Activated naive CD4-positive, alpha-beta T cell treated with anti-CD3 and anti-CD28 coated beads, Interleukin-2, amount 10 ng/mL, durations not matched to agents 7 days and 5 days (primary cell): ENCODE measurements at regions not wholly inside any gene's neighbourhood (a gene's known extent, or its start where the extent isn't known, plus 50 kb on each side); places are given as distances from the start of the nearest gene placed in this dataset.
"Not testable (repeated sequence)": the region's sequence is repeated elsewhere in the genome, so short reads cannot be mapped to it uniquely, and the experiment has no call there.

Experiments
- CTCF ChIA-PET: fragments of 350-600 bp; sonication (Branson Sonifier 250); formaldehyde crosslinking; loops from one replicate; lab custom pipeline; 2021; ENCODE audit warnings: antibody characterized with exemption; lab: Charles Lee
- DNase-seq: peaks from one replicate; pipeline ENCODE4 v3.0.0-alpha.2; 2020
- H3K27ac Mint-ChIP-seq: one replicate; pipeline ENCODE4 v1.8.0; 2021; ENCODE audit warnings: mild to moderate bottlenecking, moderate library complexity, mixed read lengths
- H3K27me3 Mint-ChIP-seq: one replicate; pipeline ENCODE4 v1.8.0; 2021; ENCODE audit warnings: mild to moderate bottlenecking, mixed read lengths
- H3K36me3 Mint-ChIP-seq: one replicate; pipeline ENCODE4 v1.8.0; 2021; ENCODE audit warnings: mixed read lengths
- H3K4me1 Mint-ChIP-seq: one replicate; pipeline ENCODE4 v1.8.0; 2021; ENCODE audit warnings: mixed read lengths
- H3K4me3 Mint-ChIP-seq: one replicate; pipeline ENCODE4 v1.8.0; 2021; ENCODE audit warnings: mild to moderate bottlenecking, moderate library complexity, mixed read lengths
- H3K9me3 Mint-ChIP-seq: one replicate; pipeline ENCODE4 v1.8.0; 2021; ENCODE audit warnings: mixed read lengths

- no peaks in the 10 kb centered on the region for H3K4me1 Mint-ChIP-seq
- no peak overlapping the region for H3K27ac Mint-ChIP-seq
- peaks cover 4% of the 10 kb centered on the region for H3K27me3 Mint-ChIP-seq
- no peaks in the 10 kb centered on the region for H3K36me3 Mint-ChIP-seq
- H3K4me3 Mint-ChIP-seq = no peak overlapping the region
- CTCF ChIA-PET = no interaction called here
- DNase-seq = no peak
- no peaks in the 10 kb centered on the region for H3K9me3 Mint-ChIP-seq
Observed at GRCh38 chrY:7496001-7496400, 584.4 kb upstream of the AMELY start.

GRCh38 chrY:7484455-7485285 is 573.1 kb upstream of the AMELY start:
- DNase-seq, H3K9me3 Mint-ChIP-seq, H3K27ac Mint-ChIP-seq, H3K27me3 Mint-ChIP-seq, H3K4me1 Mint-ChIP-seq, CTCF ChIA-PET, H3K36me3 Mint-ChIP-seq, H3K4me3 Mint-ChIP-seq: not testable (repeated sequence)

- H3K36me3 Mint-ChIP-seq = peaks cover 1% of the 10 kb centered on the region
- H3K4me3 Mint-ChIP-seq = no peak overlapping the region
- H3K4me1 Mint-ChIP-seq = peaks cover 7% of the 10 kb centered on the region
- DNase-seq = no peak
- no peaks in the 10 kb centered on the region for H3K27me3 Mint-ChIP-seq
- no peak overlapping the region for H3K27ac Mint-ChIP-seq
- CTCF ChIA-PET = no interaction called here
- no peaks in the 10 kb centered on the region for H3K9me3 Mint-ChIP-seq
Observed at GRCh38 chrY:7471976-7472375, 560.4 kb upstream of the AMELY start.

- Mint-ChIP-seq H3K4me3 (no peak overlapping the region), H3K4me1 (peaks cover 5% of the 10 kb centered on the region), H3K27ac (no peak overlapping the region), H3K27me3 (no peaks in the 10 kb centered on the region), H3K9me3 (no peaks in the 10 kb centered on the region), H3K36me3 (no peaks in the 10 kb centered on the region)
- no peak for DNase-seq
- CTCF ChIA-PET = no interaction called here
Observed at GRCh38 chrY:7470037-7470436, 558.5 kb upstream of the AMELY start.

GRCh38 chrY:7468951-7469745 is 557.6 kb upstream of the AMELY start:
- Mint-ChIP-seq H3K36me3 (no peaks in the 10 kb centered on the region), H3K4me3 (no peak overlapping the region), H3K4me1 (no peaks in the 10 kb centered on the region), H3K27me3 (no peaks in the 10 kb centered on the region), H3K27ac (no peak overlapping the region), H3K9me3 (no peaks in the 10 kb centered on the region)
- no peak for DNase-seq
- CTCF ChIA-PET = no interaction called here

GRCh38 chrY:7467796-7468520 is 556.4 kb upstream of the AMELY start:
- Mint-ChIP-seq H3K27me3 (no peaks in the 10 kb centered on the region), H3K4me3 (no peak overlapping the region), H3K4me1 (no peaks in the 10 kb centered on the region), H3K9me3 (no peaks in the 10 kb centered on the region), H3K36me3 (no peaks in the 10 kb centered on the region), H3K27ac (no peak overlapping the region)
- DNase-seq = no peak
- CTCF ChIA-PET = no interaction called here

- H3K36me3 Mint-ChIP-seq = no peaks in the 10 kb centered on the region
- H3K27ac Mint-ChIP-seq = no peak overlapping the region
- DNase-seq = no peak
- H3K4me1 Mint-ChIP-seq = no peaks in the 10 kb centered on the region
- H3K4me3 Mint-ChIP-seq = no peak overlapping the region
- no peaks in the 10 kb centered on the region for H3K27me3 Mint-ChIP-seq
- no peaks in the 10 kb centered on the region for H3K9me3 Mint-ChIP-seq
- CTCF ChIA-PET = no interaction called here
Observed at GRCh38 chrY:7465185-7465621, 553.7 kb upstream of the AMELY start.

GRCh38 chrY:7464742-7465141 is 553.2 kb upstream of the AMELY start:
- no peak for DNase-seq
- no peaks in the 10 kb centered on the region for H3K27me3 Mint-ChIP-seq
- H3K4me1 Mint-ChIP-seq = no peaks in the 10 kb centered on the region
- peaks cover under 1% of the 10 kb centered on the region for H3K36me3 Mint-ChIP-seq
- no peak overlapping the region for H3K27ac Mint-ChIP-seq
- CTCF ChIA-PET = no interaction called here
- H3K9me3 Mint-ChIP-seq = peaks cover 2% of the 10 kb centered on the region
- H3K4me3 Mint-ChIP-seq = no peak overlapping the region

- peaks cover 1% of the 10 kb centered on the region for H3K36me3 Mint-ChIP-seq
- no peak overlapping the region for H3K27ac Mint-ChIP-seq
- H3K4me3 Mint-ChIP-seq = no peak overlapping the region
- CTCF ChIA-PET = no interaction called here
- no peak for DNase-seq
- peaks cover 4% of the 10 kb centered on the region for H3K27me3 Mint-ChIP-seq
- H3K4me1 Mint-ChIP-seq = no peaks in the 10 kb centered on the region
- peaks cover 2% of the 10 kb centered on the region for H3K9me3 Mint-ChIP-seq
Observed at GRCh38 chrY:7463711-7464110, 552.2 kb upstream of the AMELY start.

GRCh38 chrY:7463196-7463595 is 551.6 kb upstream of the AMELY start:
- Mint-ChIP-seq H3K36me3 (peaks cover 1% of the 10 kb centered on the region), H3K9me3 (peaks cover 2% of the 10 kb centered on the region), H3K4me3 (no peak overlapping the region), H3K27ac (no peak overlapping the region), H3K4me1 (no peaks in the 10 kb centered on the region), H3K27me3 (peaks cover 4% of the 10 kb centered on the region)
- DNase-seq = no peak
- CTCF ChIA-PET = no interaction called here

- peaks cover 2% of the 10 kb centered on the region for H3K9me3 Mint-ChIP-seq
- CTCF ChIA-PET = no interaction called here
- peaks cover 4% of the 10 kb centered on the region for H3K27me3 Mint-ChIP-seq
- no peak for DNase-seq
- no peaks in the 10 kb centered on the region for H3K4me1 Mint-ChIP-seq
- H3K36me3 Mint-ChIP-seq = peaks cover 1% of the 10 kb centered on the region
- H3K4me3 Mint-ChIP-seq = no peak overlapping the region
- no peak overlapping the region for H3K27ac Mint-ChIP-seq
Observed at GRCh38 chrY:7462657-7463056, 551.1 kb upstream of the AMELY start.

- no peak for DNase-seq
- CTCF ChIA-PET = no interaction called here
- Mint-ChIP-seq H3K27ac (no peak overlapping the region), H3K27me3 (peaks cover 4% of the 10 kb centered on the region), H3K36me3 (peaks cover 1% of the 10 kb centered on the region), H3K4me1 (no peaks in the 10 kb centered on the region), H3K9me3 (peaks cover 2% of the 10 kb centered on the region), H3K4me3 (no peak overlapping the region)
Observed at GRCh38 chrY:7461873-7462525, 550.4 kb upstream of the AMELY start.

GRCh38 chrY:7459802-7460201 is 548.2 kb upstream of the AMELY start:
- Mint-ChIP-seq H3K4me1 (no peaks in the 10 kb centered on the region), H3K27ac (no peak overlapping the region)

More at GRCh38 chrY:7459802-7460201, 548.2 kb upstream of the AMELY start:
- CTCF ChIA-PET = no interaction called here
- Mint-ChIP-seq H3K4me3 (no peak overlapping the region), H3K27me3 (peaks cover 4% of the 10 kb centered on the region), H3K9me3 (peaks cover 2% of the 10 kb centered on the region), H3K36me3 (peaks cover 1% of the 10 kb centered on the region)
- no peak for DNase-seq
